Hepatocyte (in vitro differentiated cells): ENCODE measurements at regions not wholly inside any gene's neighbourhood (a gene's known extent, or its start where the extent isn't known, plus 50 kb on each side); places are given as distances from the start of the nearest gene placed in this dataset.

Source experiments
- EZH2 ChIP-seq: fragments of 200-600 bp; sonication (generic); IDR thresholded peaks from 2 replicates; pipeline ENCODE4 v1.6.1; 2016; ENCODE audit warnings: antibody characterized with exemption, mild to moderate bottlenecking, borderline replicate concordance
- TF ChIP-seq, protein P1 (sequence below): fragments of 200-600 bp; sonication (generic); IDR thresholded peaks from 2 replicates; pipeline ENCODE4 v1.5.1; 2016; ENCODE audit warnings: antibody characterized with exemption, mild to moderate bottlenecking; ENCODE audit not compliant: poor library complexity

DNA sequence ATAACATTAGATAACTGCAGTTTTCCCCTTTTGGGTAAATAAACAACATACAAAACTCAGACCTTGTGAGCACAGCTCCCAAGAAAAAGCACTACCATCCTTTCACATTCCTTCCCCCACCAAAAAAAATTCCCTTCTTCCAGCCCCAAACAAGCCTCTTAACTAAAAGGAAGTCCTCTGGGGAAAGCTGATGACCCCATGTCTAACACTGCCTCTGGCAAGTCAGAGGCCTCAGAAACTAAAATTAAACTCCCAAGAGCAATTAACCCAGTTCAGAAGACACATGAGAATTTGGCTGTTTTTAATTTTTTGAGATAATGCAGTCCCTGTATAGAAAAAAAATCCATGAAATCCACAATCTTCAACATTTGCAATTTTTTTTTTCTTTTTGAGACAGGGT, 127.7 kb downstream of the SPTSSA start:
- TF ChIP-seq, protein P1, sequence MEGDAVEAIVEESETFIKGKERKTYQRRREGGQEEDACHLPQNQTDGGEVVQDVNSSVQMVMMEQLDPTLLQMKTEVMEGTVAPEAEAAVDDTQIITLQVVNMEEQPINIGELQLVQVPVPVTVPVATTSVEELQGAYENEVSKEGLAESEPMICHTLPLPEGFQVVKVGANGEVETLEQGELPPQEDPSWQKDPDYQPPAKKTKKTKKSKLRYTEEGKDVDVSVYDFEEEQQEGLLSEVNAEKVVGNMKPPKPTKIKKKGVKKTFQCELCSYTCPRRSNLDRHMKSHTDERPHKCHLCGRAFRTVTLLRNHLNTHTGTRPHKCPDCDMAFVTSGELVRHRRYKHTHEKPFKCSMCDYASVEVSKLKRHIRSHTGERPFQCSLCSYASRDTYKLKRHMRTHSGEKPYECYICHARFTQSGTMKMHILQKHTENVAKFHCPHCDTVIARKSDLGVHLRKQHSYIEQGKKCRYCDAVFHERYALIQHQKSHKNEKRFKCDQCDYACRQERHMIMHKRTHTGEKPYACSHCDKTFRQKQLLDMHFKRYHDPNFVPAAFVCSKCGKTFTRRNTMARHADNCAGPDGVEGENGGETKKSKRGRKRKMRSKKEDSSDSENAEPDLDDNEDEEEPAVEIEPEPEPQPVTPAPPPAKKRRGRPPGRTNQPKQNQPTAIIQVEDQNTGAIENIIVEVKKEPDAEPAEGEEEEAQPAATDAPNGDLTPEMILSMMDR: no peak
- no peak for TF ChIP-seq EZH2
